NCI-H446 (cell line): ENCODE measurements at regions not wholly inside any gene's neighbourhood (a gene's known extent, or its start where the extent isn't known, plus 50 kb on each side); places are given as distances from the start of the nearest gene placed in this dataset.

Experiments used
- DNase-seq, 2 experiments: peaks; one replicate each; lab custom pipeline; 2025; lab: John Stamatoyannopoulos, UW

- DNase-seq, result no peak
Measured at GRCh38 chr18:42137693-42138375, 182.8 kb downstream of the PIK3C3 start.

- DNase-seq, result peak in 1 of 2 experiments; percentile 2
Measured at GRCh38 chr18:42141439-42141838, 186.4 kb downstream of the PIK3C3 start.

DNA sequence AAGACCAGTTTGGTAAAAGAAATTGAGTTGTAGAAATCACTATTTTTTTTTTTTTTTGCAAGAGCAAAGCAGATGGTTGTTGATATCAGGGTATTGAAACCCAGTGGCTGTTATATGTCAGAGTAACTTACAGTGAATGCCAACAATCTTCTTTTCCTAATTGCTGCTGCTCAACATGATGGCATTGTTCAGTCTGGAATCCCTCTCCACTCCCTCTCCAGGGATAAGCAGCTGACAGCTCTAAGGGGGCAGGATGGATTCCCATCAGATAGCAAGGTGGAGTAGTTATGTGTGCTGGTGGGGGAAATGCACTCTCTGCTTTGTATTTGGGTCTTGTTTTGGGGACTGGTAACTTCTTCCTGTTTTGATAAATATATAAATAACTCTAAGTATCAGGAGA lies 200.0 kb downstream of the PIK3C3 start:
- peak; percentile 26 to 77 for DNase-seq

- peak in 1 of 2 experiments; percentile 7 for DNase-seq
Measured at GRCh38 chr18:42156281-42156680, 201.2 kb downstream of the PIK3C3 start.

DNA sequence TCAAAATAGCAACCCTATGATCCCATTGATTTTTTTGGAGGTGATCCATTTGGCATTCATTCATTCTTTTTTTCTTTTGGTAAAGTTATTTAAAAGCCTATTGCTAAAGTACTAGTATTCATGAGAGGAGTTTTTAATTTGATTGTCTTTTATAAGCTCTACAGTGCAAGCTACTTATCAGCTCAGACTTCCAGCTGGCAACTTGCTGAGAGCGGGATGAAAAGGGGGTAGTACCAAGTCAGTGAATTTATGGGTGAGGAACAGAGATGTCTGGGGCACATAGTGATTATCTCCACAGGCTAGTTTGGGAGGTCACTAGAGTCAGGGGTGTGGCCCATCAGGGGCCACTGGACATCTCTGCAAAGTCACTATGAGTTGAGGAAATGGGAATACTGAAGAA lies 202.4 kb downstream of the PIK3C3 start:
- DNase-seq, result peak; percentile 50 to 83

DNA sequence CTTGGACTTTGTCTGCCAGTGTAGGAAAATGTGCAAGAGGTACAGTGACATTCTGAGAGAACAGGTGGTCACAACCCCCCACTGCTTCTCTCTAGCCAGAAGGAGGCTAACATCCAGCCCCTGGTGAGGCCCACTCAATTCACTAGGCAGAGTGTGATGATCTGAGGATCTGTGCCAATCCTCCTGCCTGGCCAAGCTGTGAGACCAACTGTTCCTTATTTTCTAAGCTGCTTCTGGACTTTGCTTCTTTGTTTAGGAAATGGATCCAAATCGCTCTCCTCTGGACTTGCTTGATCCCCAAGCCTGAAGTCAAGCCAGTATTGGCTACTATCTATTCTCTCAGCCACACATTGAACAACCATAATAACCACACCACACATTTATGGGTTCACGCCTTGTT lies 202.8 kb downstream of the PIK3C3 start:
- DNase-seq, result peak; percentile 91 to 98

GRCh38 chr18:42159146-42159545 lies 204.1 kb downstream of the PIK3C3 start:
- no peak for DNase-seq

DNA sequence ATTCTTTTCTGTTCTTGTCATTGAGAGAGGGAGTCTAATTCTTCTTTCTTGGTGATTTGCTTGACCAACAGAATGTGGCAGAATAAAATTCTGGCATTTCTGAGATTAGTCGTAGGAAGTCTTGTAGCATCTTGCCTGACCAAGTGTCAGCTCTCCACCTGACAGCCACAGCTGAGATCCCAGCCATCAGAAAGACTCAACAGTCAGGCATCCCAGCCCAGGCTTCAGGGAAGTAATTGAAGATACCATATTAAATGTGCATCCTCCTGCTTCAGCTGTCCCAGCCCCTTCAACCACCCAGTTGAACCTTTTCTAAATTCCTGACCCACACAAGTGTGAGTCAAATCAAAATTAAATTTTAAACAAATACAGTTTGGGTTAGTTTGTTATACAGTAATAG lies 208.3 kb downstream of the PIK3C3 start:
- DNase-seq, result no peak

DNA sequence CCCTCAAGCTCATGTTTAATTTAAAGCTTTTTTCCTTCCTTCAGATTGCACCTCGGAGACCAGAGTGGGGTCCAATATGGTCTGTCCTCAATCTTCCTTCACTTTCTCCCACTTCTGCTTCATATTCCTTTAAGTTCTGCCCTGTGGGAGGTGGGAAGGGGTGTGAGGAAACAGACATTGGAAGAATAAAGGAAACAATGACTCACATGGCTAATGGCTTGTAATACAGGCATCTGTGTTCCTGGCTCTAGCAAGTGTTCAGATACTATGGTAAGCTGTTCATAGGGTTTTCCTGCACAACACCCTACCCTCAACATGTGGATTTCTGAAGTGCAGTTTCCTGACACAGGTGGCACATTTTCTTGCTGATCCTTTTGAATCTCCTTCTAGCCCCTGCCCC lies 209.5 kb downstream of the PIK3C3 start:
- peak in 1 of 2 experiments; percentile 45 for DNase-seq

- DNase-seq, result no peak
Measured at GRCh38 chr18:42165922-42166513, 211.0 kb downstream of the PIK3C3 start.

DNA sequence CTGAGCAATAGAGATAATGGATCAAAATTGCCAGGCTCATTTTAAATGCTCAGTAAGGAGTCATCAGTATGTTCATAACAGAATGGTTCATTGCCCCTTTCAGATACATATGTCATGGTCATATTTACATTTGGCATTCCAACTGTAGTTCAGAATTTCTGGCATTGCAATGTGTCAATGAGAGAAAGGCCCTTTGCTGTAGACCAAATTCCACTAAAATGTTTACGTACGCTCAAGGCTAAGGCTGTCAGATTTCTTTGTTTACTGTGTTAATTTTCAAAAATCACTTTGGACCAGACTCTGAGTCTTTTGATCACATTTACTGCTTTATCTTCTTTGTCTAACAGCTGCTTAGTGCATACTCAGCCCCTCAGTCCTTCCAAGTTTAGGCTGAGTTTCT lies 213.5 kb downstream of the PIK3C3 start:
- peak in 1 of 2 experiments; percentile 72 for DNase-seq

GRCh38 chr18:42168907-42169306 lies 213.9 kb downstream of the PIK3C3 start:
- DNase-seq, result no peak

DNA sequence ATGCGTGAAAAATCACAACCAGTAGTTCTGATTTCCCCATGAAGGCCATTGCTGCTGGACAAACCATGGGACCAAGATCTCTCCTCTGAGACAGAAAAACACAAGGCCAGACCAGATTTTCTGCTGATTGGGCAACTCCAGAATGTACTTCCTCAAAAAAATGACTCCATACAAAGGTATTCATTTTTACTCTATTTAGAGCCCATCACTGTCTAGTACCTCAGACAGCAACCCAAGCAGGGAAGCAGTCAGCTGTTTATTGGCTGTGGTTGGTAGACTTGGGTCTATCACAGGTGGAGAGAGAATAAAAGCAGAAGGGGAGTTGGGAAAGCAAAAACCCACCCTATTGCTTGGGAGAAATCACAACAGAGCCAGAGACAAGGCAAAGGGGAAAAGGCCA lies 219.9 kb downstream of the PIK3C3 start:
- no peak for DNase-seq

DNA sequence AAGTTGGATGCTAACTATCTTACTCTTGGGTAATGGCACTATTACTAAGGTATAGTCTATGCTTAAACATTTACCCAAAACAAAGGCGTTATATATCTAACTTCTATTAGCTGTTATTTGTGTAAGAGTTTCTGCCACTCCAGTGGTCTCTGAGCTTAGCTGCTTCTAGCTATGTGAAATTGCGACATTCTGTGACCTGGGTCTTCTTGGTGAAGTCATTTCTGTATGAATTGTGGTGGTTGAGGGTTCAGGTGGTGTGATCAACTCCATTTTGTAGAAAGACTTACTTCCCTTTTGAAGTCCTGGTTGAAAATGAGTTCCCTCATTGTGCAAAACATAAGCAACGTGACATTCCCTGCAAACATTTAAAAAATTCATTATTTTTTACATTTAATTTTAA lies 221.6 kb downstream of the PIK3C3 start:
- no peak for DNase-seq

- DNase-seq, result peak in 1 of 2 experiments; percentile 46
Measured at GRCh38 chr18:42177390-42177789, 222.4 kb downstream of the PIK3C3 start.

- peak; percentile 86 to 92 for DNase-seq
Measured at GRCh38 chr18:42178376-42179080, 223.5 kb downstream of the PIK3C3 start.

GRCh38 chr18:42179542-42180121 lies 224.6 kb downstream of the PIK3C3 start:
- DNase-seq, result no peak

DNA sequence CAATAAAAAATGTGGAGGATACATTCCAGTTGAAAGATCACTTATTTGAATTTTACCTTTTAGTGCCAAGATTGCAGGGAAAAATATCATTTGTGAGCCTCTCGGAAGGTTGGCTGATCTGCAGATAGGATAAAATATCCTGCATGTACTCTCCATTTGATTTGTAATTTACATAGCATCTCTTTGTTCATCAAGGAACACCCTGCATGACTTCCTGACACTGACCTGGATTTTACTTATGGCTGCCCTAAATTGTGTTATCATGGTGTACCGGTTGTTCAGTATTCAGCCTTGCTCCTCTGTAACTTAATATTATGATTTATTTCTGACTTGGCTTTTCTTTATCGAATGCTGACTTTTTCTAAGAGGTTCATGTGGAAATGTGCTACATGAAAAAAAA lies 226.4 kb downstream of the PIK3C3 start:
- DNase-seq, result no peak

DNA sequence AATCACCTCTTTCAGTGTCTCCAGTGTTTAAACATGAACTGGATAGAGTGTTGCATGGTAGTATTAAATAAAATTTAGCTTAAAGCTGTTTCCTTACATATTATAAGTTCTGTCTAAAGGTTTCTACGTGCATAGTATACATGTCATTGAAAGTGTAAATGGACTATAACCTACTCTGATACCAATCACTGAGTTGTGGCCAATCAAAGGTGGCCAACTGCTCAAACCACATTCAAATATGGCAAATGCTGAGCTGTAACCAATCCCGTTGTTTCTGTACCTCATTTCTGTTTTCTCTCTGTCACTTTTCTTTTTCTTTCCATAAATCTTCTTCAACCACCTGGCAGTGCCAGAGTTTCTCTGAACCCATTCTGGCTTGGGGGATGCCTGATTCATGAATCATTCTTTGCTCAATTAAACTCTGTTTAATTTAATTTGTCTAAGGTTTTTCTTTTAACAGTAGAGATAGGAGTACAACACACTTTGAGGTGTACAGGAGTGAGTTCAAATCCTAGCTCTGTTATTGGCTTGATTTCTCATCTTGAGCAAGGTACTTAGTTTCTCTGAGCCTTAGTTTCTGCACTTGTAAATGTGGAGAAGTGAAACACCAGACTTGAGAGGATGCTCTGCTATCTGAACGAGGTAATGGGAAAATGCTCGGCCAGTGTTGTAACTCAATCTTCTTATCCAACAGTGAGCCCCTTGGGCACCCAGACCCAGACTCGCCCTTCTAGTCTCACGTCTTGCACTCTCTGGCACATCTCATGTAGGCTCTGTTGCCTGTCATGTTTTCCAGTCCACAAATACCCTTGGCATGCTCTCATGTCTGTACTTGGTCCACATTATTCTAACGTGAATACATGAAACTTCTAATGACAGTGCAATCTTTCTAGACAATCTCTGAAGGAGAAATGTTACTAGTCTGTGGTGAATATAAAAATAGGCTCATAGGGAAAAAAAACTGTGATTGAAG lies 228.0 kb downstream of the PIK3C3 start:
- peak in 1 of 2 experiments; percentile 75 for DNase-seq

- DNase-seq, result peak in 1 of 2 experiments; percentile 35
Measured at GRCh38 chr18:42183746-42184145, 228.7 kb downstream of the PIK3C3 start.

DNA sequence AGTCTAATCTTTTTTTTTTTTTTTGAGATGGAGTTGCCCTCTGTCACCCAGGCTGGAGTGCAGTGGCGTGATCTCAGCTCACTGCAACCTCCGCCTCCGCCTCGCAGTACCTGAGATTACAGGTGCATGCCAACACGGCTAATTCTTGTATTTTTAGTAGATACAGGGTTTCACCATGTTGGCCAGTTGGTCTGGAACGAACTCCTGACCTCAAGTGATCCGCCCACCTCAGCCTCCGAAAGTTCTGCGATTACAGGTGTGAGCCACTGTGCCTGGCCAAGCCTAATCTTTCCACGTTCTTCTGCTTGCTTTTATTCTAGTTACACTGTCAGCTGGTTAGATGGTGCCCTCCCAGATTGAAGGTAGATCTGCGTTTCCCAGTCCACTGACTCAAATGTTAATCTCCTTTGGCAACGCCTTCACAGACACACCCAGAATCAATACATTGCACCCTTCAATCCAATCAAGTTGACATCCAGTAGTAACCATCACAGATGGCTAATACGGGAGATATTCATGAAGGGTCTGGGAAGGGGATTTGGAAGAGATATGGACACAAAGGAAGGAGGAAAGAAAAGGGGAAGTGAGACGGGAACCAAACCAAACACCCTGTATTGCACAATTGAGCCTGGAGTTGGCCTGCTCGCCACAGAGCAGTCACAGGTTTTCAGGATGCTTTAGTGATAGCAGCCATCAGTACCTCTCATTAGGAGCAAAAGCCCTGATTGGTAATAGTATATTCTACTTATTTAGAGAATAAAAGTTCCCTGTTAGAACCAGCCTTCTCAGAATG lies 229.8 kb downstream of the PIK3C3 start:
- no peak for DNase-seq
